ENCODE measurements at regions not wholly inside any gene's neighbourhood (a gene's known extent, or its start where the extent isn't known, plus 50 kb on each side); places are given as distances from the start of the nearest gene placed in this dataset.

DNA sequence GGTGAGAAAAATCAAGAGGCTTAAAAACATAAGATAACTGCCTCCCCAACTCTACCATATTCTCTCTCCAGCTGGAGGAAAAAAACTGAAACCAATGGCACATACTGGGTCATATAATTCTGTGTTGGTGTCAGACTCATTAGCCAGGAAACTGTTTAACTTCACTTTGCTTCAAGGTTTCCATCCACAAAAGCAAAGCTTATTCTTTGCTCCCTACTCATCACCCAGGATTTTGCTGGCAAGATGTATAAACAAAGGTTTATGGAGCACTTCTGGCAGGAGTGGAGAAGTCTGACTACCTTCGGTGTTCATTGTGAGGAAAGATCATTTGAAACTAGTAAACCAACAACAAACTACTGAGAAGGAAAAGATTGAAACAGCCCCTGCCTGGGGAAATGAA, 197.5 kb upstream of the SERP2 start:
- Mint-ChIP-seq H3K27me3 (peaks cover 10% of the 10 kb centered on the region), H3K4me3 (no peak overlapping the region), H3K36me3 (no peaks in the 10 kb centered on the region), H3K27ac (no peak overlapping the region), H3K4me1 (no peaks in the 10 kb centered on the region), H3K9me3 (ENCODE audit: low read depth) (no peaks in the 10 kb centered on the region)
- ATAC-seq (no peak), DNase-seq (no peak)
- CTCF ChIA-PET: no interaction called here

DNA sequence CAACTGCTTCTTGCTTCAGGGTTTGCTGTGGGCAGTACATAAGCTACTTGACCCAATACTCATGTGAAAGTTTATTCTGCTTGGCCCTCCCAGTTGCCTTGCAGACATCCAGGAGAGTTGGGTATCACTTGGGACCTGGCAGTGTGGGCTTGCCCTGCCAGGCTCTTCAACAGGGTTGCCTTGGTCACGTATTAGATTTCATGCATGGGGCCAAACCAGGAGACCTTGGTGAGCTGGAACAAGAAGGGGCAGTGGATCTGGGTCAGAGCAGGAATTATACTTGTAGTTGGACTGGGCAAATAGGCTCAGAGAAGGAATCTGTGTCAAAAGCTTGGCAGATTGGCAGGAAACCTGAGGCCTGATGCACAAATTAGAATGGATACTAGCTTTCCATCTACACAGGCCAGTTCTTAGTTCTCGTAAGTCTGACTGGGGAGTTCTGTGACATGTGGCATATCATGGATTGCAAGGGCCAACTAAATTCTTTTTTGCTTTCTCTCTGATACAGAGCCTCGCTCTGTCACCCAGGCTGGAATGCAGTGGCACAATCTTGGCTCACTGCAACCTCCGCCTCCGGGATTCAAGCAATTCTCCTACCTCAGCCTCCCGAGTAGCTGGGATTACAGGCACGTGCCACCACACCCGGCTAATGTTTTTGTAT, 192.6 kb upstream of the SERP2 start:
- no peak for DNase-seq
- Mint-ChIP-seq H3K4me3 (no peak overlapping the region), H3K27me3 (peaks cover 27% of the 10 kb centered on the region), H3K36me3 (no peaks in the 10 kb centered on the region), H3K9me3 (ENCODE audit: low read depth) (no peaks in the 10 kb centered on the region), H3K27ac (no peak overlapping the region), H3K4me1 (no peaks in the 10 kb centered on the region)
- no peak for ATAC-seq
- CTCF ChIA-PET: no interaction called here

GRCh38 chr13:44181931-44182330, 191.7 kb upstream of the SERP2 start:
- Mint-ChIP-seq H3K4me1 (no peaks in the 10 kb centered on the region), H3K9me3 (ENCODE audit: low read depth) (no peaks in the 10 kb centered on the region), H3K27ac (no peak overlapping the region), H3K36me3 (no peaks in the 10 kb centered on the region), H3K27me3 (peaks cover 34% of the 10 kb centered on the region), H3K4me3 (no peak overlapping the region)
- CTCF ChIA-PET: no interaction called here
- DNase-seq: no peak
- no peak for ATAC-seq

DNA sequence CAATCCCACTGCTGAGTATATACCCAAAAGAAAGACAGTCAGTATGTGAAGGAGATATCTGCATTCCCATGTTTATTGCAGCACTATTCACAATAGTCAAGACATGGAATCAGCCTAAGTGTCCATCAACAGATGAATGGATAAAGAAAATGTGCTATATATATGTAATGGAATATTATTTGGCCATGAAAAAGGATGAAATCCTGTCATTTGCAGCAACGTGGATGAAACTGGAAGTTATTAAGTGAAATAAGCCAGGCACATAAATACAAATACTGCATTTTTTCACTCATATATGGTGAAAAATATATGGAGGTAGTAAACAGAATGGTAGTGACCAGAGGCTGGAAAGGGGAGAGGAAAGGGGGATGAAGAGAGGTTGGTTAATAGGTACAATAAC, 188.9 kb upstream of the SERP2 start:
- peaks cover 54% of the 10 kb centered on the region for H3K27me3 Mint-ChIP-seq
- DNase-seq: no peak
- no peaks in the 10 kb centered on the region for H3K36me3 Mint-ChIP-seq
- H3K9me3 Mint-ChIP-seq (ENCODE audit: low read depth): no peaks in the 10 kb centered on the region
- ATAC-seq: no peak
- no peak overlapping the region for H3K27ac Mint-ChIP-seq
- CTCF ChIA-PET: no interaction called here
- no peak overlapping the region for H3K4me3 Mint-ChIP-seq
- no peaks in the 10 kb centered on the region for H3K4me1 Mint-ChIP-seq

- peaks cover 68% of the 10 kb centered on the region for H3K27me3 Mint-ChIP-seq
Measured at GRCh38 chr13:44188257-44188656, 185.4 kb upstream of the SERP2 start.

DNA sequence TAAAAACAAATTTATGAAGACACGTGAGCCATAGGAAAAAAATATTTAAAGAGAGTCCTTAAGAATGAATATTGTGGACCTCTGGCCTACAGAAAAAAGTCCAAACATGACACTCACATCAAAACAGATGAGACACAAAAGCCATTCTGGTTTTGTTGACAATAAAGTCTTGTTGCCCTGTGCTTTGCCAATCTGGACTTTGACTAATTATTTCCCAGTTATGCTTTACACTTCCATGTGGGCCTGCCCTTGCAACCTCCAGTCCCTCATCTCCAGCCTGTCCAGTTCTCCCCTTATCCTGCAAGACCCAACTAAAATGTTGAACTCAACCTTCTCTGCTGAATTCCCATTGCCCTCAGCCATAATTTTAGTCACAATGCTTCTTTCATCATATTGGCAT, 184.5 kb upstream of the SERP2 start:
- peaks cover 4% of the 10 kb centered on the region for H3K36me3 Mint-ChIP-seq
- H3K4me1 Mint-ChIP-seq: peaks cover 6% of the 10 kb centered on the region
- CTCF ChIA-PET: no interaction called here
- H3K4me3 Mint-ChIP-seq: no peak overlapping the region
- no peak for ATAC-seq
- no peak for DNase-seq
- H3K27me3 Mint-ChIP-seq: peaks cover 70% of the 10 kb centered on the region
- H3K9me3 Mint-ChIP-seq (ENCODE audit: low read depth): no peaks in the 10 kb centered on the region
- H3K27ac Mint-ChIP-seq: no peak overlapping the region

More at GRCh38 chr13:44188257-44188656, 185.4 kb upstream of the SERP2 start:
- CTCF ChIA-PET: no interaction called here
- ATAC-seq: no peak
- Mint-ChIP-seq H3K4me1 (peaks cover 6% of the 10 kb centered on the region), H3K27ac (no peak overlapping the region), H3K9me3 (ENCODE audit: low read depth) (no peaks in the 10 kb centered on the region), H3K4me3 (no peak overlapping the region), H3K36me3 (peaks cover 1% of the 10 kb centered on the region)
- no peak for DNase-seq

GRCh38 chr13:44191103-44191502, 182.5 kb upstream of the SERP2 start:
- DNase-seq: no peak

DNA sequence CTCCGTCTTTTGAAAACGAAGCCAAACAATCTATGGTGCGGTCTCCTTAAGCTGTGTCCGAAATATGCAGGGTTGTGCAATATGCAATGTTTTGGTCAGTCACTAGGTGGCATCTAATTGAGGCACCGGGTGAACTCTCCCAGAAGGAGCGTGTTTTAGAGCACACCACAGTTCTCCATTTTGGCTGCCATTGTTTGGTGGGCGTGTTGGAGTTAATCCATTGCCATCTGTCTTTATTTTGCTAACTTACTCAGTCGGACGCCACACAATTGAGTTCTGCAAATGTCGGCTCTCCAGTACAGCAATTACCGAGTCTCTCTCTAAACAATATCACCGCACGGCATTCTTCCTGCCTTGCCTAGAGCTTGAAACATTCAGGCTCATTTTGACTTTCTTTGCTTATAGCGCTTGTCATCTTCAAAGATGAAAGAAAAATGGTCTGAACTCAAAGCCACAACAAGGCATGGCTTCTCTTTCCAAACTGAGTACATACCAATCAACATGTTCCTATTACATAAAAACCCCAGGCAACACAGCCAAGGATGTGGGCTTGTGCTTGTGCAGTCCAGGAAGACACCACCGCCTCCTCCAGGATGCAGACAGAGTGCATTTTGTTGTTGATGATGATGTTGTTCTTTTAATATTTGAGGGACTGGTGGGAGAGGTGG, 182.0 kb upstream of the SERP2 start:
- Mint-ChIP-seq H3K4me3 (peak overlapping the region; percentile 5), H3K36me3 (peaks cover 5% of the 10 kb centered on the region), H3K27me3 (peaks cover 70% of the 10 kb centered on the region), H3K27ac (no peak overlapping the region), H3K9me3 (ENCODE audit: low read depth) (no peaks in the 10 kb centered on the region), H3K4me1 (peaks cover 26% of the 10 kb centered on the region)
- ATAC-seq (peak; percentile 63), DNase-seq (peak; percentile 44)
- CTCF ChIA-PET: interaction anchor here (0.9 to 2.5 kb wide), 3 partner anchors 48 to 246 kb away, joined by 3 to 25 read pairs (median 3); no protein-coding TSS in a partner anchor

More at GRCh38 chr13:44191103-44191502, 182.5 kb upstream of the SERP2 start:
- Mint-ChIP-seq H3K9me3 (ENCODE audit: low read depth) (no peaks in the 10 kb centered on the region), H3K27ac (no peak overlapping the region), H3K36me3 (peaks cover 5% of the 10 kb centered on the region), H3K4me1 (peaks cover 21% of the 10 kb centered on the region), H3K4me3 (no peak overlapping the region), H3K27me3 (peaks cover 70% of the 10 kb centered on the region)
- ATAC-seq: no peak
- CTCF ChIA-PET: interaction anchor here (0.9 to 2.5 kb wide), 3 partner anchors 48 to 247 kb away, joined by 3 to 25 read pairs (median 3); no protein-coding TSS in a partner anchor

GRCh38 chr13:44193731-44194130, 179.9 kb upstream of the SERP2 start:
- H3K4me1 Mint-ChIP-seq: peaks cover 47% of the 10 kb centered on the region
- DNase-seq (no peak), ATAC-seq (no peak)
- H3K4me3 Mint-ChIP-seq: no peak overlapping the region
- no peaks in the 10 kb centered on the region for H3K9me3 Mint-ChIP-seq (ENCODE audit: low read depth)
- H3K27me3 Mint-ChIP-seq: peaks cover 70% of the 10 kb centered on the region
- CTCF ChIA-PET: no interaction called here
- no peak overlapping the region for H3K27ac Mint-ChIP-seq
- peaks cover 5% of the 10 kb centered on the region for H3K36me3 Mint-ChIP-seq

DNA sequence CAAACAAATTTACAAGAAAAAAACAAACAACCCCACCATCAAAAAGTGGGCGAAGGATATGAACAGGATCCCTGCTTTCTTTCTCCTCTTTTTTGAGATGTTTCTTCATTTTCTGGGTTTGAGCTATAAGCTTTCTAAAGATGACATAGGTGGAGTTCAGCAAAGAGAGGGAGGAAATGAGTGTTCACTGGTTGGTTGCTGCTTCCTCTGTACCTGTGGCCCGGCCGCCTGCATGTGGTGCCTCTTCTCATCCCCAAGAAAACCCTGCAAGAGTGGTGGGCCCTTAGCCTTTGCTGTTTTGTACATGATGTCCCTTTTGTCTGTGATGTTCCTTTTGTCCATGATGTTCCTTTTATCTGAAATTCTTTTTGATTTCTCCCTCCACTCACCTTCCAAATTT, 178.4 kb upstream of the SERP2 start:
- Mint-ChIP-seq H3K27me3 (peaks cover 76% of the 10 kb centered on the region), H3K4me3 (no peak overlapping the region), H3K27ac (peak overlapping the region; percentile 1), H3K9me3 (ENCODE audit: low read depth) (no peaks in the 10 kb centered on the region), H3K36me3 (peaks cover 5% of the 10 kb centered on the region), H3K4me1 (peaks cover 58% of the 10 kb centered on the region)
- peak; percentile 50 for DNase-seq
- no peak for ATAC-seq
- CTCF ChIA-PET: no interaction called here

GRCh38 chr13:44196196-44196751, 177.3 kb upstream of the SERP2 start:
- H3K36me3 Mint-ChIP-seq: peaks cover 5% of the 10 kb centered on the region
- H3K9me3 Mint-ChIP-seq (ENCODE audit: low read depth): no peaks in the 10 kb centered on the region
- CTCF ChIA-PET: interaction anchor here (0.6 kb wide), 1 partner anchor 628 kb away, joined by 3 read pairs; no protein-coding TSS in a partner anchor
- no peak overlapping the region for H3K4me3 Mint-ChIP-seq
- peak; percentile 22 for ATAC-seq
- peaks cover 78% of the 10 kb centered on the region for H3K27me3 Mint-ChIP-seq
- no peak for DNase-seq
- H3K27ac Mint-ChIP-seq: peak overlapping the region; percentile 1
- peaks cover 58% of the 10 kb centered on the region for H3K4me1 Mint-ChIP-seq

- H3K27me3 Mint-ChIP-seq: peaks cover 64% of the 10 kb centered on the region
- H3K4me3 Mint-ChIP-seq: no peak overlapping the region
- CTCF ChIA-PET: interaction anchor here (1.4 to 1.5 kb wide), 2 partner anchors 237 to 239 kb away, joined by 3 read pairs; no protein-coding TSS in a partner anchor
Measured at GRCh38 chr13:44197791-44198770, 175.5 kb upstream of the SERP2 start.

DNA sequence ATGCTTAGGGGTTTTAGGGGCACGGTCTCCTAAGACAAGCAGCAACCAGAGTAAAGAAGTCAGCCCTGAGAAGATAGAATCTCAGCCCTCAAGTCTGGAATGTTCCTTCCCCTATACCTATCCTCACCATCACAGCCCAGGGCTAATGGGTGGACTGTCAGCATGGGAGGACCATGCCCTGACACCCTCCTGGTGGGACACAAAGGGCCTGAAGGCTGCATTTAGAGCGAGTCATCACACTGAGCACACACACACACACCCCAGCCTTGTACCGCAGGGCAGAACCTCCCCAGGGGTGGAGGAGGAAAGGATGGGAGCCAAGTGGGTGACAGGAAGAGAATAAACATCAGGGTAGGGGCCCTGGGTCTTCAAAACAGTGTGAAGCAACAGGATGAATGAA, 174.8 kb upstream of the SERP2 start:
- no peaks in the 10 kb centered on the region for H3K9me3 Mint-ChIP-seq (ENCODE audit: low read depth)
- CTCF ChIA-PET: no interaction called here
- peaks cover 52% of the 10 kb centered on the region for H3K4me1 Mint-ChIP-seq
- H3K27ac Mint-ChIP-seq: no peak overlapping the region
- no peak overlapping the region for H3K4me3 Mint-ChIP-seq
- H3K36me3 Mint-ChIP-seq: peaks cover 3% of the 10 kb centered on the region
- ATAC-seq: no peak
- DNase-seq: no peak
- H3K27me3 Mint-ChIP-seq: peaks cover 64% of the 10 kb centered on the region

More at GRCh38 chr13:44197791-44198770, 175.5 kb upstream of the SERP2 start:
- Mint-ChIP-seq H3K36me3 (peaks cover 4% of the 10 kb centered on the region), H3K27ac (peak overlapping the region; percentile 31), H3K4me1 (peaks cover 52% of the 10 kb centered on the region), H3K9me3 (ENCODE audit: low read depth) (no peaks in the 10 kb centered on the region)
- ATAC-seq: peak; percentile 91
- DNase-seq: peak; percentile 70

Measured in activated CD8-positive, alpha-beta memory T cell treated with anti-CD3 and anti-CD28 coated beads, Interleukin-2, amount 10 ng/mL, durations not matched to agents 7 days and 5 days (primary cell).